NCI-H1436 (cell line): ENCODE measurements at regions not wholly inside any gene's neighbourhood (a gene's known extent, or its start where the extent isn't known, plus 50 kb on each side); places are given as distances from the start of the nearest gene placed in this dataset.

ENCODE experiments used
- DNase-seq: peaks from one replicate; lab custom pipeline; 2025; lab: John Stamatoyannopoulos, UW

DNA sequence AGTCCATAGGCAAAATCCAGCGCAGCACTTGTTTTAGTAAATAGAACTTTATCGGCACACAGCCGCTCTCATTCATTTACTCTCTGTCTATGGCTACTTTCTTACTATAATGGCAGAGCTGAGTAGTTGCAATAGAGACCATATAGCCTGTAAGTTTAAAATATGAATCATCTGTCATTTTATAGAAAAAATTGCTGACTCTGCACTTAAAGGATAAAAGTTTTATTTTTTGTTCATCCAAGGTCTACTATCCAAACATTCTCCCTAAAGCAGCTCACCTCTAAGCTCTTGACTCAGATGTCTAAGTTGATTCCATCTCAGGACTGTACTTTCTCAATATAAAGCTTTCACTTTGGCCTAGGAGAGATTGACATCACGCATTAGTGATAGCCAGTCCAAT, 825.7 kb downstream of the OLFM4 start:
- DNase-seq: no peak

DNA sequence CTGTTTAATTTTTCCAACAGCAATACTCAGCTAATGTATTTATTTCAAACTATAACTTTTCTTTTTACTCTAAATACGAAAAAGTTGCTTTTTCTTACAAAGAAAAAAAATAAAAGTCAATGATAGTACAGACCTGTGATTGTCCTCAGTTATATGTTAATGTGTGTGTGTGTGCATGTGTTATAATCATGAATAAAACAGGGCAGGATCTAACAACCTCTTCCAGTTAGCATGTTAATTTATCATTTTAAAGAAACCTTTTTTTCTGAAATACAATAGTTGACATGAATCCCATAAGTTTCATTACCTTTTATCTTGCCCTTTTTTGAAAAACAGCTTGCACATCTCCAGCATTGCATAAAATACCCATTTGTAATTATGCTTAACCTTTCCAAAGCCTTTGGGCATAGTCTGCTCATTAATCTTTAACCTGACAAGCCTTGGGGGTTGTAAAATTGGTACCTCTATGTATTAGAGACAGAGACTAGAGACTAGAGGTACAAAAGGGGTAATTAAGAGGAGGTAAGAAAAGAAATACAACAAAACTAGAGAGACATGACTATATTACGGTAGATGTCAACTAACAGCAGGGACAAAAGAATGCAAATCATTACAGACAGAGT, 828.1 kb downstream of the OLFM4 start:
- no peak for DNase-seq

DNA sequence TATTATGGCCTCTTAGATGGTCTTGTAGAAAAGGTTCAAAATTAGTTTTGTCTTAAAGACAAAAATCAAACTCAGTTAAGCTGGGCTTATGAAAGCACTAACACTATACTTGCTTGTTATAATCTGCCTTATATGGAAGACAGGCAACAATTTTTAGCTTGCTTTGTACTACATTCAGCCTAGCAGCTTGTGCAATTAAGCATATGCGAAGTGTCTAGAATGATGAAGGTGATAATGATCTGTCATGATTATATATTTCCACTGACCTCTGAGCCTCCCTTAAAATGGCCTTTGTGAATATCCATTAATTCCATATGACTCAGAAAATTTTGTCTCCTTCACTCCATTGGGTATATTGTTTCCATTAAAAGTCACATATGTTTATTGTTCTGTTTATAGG, 834.9 kb downstream of the OLFM4 start:
- DNase-seq: no peak

DNA sequence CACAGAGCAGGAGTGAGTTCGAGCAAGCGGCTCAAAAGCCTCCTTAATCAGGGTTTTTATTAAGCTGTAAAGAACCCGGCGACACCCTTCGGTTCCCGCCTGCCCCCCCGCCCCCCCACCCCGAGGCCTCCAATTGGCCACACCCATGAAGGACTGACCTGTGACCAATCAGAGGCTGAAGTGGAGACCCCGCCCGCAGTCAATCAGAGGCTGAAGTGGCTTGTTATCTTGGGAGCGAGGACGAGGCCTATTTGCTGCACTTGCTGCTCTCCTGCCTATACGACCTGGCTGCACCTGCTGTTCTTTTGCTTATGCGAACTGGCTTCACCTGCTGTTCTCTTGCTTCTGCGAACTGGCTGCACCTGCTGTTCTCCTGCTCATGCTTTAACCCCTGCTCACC, 844.9 kb downstream of the OLFM4 start:
- peak; percentile 84 for DNase-seq

DNA sequence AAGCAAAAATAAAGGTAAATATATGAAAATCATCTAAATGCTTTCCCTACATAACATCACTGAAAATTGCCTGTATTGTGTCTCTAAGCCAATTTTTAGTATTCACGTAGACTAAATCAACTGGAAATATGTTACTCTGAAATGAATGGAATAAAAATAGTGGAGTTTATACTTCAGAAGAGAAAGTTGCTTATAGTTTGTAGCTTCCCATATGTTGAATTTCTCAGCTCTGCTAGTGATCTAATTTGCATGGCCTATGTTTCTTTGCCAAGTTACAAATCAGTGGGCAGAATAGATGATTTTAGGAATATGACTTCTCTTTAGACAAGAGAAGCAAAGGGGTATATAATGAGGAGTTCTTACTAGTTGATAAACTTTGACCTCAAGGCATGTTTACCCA, 850.2 kb downstream of the OLFM4 start:
- no peak for DNase-seq

DNA sequence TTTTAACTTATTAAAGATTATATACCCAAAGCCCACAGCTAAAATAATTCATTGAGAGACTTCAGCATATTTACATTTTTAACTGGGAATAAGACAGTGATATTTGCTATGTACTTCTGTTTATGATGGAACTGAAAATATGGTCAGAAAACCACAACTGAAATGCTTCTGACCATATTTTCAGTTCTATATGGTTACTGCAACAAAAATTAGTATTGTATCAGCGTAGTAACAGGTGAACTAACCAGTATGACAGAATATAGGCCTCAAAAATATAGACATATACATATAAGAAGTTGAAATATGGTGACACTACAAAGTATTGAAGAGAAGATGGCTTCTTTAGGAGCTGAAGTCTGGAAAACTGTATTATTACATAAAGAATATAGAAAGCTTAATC, 857.4 kb downstream of the OLFM4 start:
- DNase-seq: no peak

DNA sequence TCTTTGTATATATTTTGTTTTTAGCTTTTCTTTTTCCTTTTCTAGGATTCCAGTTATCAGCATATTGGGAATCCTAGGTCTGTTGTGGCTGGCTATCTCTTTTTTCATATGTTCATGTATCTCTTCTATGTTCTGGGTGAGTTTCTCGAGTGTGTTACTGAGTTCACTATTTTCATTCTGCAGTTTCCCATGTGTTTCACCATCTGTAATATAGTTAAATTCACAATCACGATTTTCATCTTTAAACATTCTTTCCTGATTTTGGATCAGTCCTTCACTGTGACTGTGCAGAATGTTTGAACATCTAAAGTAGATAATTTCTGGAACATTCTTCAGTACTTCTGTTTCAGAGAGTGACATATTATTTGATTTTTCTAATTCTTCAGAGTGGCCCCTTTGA, 862.1 kb downstream of the OLFM4 start:
- no peak for DNase-seq

DNA sequence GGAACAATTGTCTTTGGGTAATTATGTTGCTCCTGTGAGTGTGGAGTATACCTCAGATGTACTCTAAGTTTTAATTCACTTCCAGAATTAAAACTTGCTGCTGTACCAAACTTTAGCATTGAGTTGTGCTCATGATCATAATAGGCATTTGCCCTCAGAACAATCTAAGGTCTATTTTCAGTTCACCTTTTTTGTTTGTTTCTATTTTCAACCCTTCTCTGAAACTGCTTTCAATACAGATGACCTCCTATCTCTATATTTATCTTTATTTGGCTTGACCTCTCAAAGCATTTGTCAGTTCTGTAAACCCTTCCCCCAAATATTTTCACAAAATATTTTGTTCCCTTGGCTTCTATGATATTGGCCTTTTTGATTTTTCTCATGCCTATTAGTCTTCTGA, 873.0 kb downstream of the OLFM4 start:
- no peak for DNase-seq

DNA sequence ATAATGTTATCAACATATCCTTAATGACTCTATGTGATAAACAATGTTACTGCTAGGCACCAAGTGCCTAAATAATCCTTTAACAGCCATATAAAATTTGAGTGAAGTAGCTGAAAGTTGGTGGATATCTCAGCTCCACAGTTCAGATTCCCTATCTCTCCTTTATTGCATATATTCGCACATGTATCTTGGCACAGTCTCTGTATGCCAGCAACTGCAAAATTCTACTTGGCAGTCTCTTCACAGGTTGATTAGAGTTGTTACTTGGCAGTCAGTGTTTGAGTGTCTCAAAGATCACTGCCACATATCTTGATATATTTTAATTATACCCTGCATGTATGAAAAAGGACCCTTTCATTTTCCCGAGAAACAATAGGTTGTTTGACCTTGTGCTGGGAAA, 879.3 kb downstream of the OLFM4 start:
- no peak for DNase-seq

DNA sequence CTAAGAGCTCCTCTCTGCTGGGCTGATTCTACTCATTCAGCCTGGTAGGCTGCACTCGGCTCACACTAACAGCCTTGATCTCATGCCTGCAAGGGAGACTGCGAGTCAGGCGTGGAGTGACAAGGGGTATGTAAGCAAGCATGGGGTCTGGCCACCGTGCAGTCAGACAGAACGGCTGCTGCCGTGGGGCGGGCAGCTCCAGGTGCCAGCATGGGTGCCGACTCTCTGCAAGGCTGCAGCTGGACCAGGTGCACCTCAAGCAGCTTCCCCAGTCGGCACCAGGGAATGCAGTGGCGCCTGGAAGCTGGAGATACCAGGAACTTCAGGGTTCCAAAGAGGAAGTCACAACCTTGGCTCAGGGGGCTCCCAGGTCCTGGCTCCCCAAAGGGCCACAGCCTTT, 892.3 kb downstream of the OLFM4 start:
- no peak for DNase-seq

DNA sequence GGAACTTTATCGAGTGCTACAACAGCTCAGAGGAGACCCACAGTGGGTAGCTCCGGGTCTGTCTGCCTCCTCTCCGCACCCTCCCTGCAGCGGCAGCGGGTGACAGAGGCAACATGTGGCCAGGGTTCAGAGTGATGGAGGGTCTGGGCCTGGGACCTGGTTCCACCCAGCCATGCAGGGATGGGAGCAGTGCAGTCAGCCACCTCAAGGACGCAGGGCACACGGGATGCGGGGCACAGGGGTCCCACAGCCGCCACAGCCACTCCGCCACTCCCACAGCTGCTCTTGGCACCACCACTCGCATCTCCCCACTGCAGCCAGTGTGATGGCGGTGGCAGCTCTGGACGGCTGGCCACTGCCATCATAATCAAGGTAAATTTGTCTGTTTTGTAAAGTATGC, 892.9 kb downstream of the OLFM4 start:
- no peak for DNase-seq

DNA sequence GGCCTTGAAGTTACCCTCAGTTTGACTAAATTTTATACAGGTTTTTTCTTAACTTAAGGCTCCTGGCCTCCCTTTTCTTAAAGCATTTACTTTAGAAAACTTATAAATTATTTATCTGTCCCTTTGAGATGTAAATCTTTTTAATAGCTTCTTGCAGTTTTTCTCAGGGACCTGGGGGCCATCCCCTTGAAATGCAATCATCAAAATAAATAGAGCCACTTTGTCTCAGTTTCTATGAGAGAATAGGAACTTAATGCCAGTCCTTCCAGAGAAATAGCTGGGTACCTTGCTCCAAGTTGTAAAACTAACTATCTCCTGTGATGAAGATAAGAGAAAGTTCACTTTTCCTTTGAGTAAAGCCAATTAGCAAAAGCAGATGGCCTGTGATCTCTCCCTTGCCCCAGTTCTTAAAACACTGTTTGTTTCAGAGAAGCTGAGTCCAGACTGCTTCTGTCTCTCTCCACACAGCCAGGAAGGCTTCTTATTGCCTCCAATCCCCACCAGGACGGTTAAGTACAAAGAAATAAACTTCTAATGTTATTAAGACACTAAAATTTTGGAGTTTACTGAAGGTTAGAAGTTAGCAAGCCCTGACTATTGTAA, 913.1 kb downstream of the OLFM4 start:
- DNase-seq: no peak

DNA sequence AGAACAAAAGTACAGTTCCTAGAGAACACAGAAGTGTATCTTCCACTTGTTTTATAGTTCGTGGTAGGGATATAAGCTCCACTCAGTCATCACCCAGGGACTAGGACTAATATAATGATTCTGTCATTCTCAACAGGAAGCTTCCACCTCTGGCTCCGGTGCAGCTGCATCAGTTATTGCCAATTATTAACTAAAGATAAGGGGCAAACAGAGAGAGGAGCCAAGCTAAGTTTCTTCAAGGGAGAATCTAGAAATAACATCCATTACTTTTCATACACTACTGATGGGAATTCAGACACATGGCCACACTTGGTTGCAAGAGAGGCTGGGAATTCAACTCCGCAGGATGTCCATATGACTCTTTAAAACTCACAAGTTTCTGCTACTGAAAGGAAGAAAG, 917.9 kb downstream of the OLFM4 start:
- no peak for DNase-seq

DNA sequence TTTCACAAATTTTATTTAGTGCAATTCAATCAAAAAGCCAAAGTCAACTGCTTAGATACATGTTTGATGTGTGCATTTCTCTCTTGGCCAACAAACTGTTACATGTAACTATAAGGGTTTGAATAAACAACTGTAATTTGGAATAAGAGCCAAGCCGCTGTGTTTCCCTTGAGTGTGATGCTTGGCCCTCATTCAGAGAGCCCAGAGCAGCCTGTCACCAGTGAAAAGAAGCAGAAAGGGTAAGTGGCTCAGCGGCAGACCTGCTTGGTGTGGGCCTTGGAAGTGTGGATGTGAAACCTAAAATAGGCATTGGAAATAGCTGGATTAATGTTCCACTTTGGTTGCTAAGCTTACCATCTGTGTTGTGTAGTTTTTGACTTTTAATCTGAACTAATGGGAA, 924.6 kb downstream of the OLFM4 start:
- no peak for DNase-seq
